ENCODE measurements at regions not wholly inside any gene's neighbourhood (a gene's known extent, or its start where the extent isn't known, plus 50 kb on each side); places are given as distances from the start of the nearest gene placed in this dataset.

DNA sequence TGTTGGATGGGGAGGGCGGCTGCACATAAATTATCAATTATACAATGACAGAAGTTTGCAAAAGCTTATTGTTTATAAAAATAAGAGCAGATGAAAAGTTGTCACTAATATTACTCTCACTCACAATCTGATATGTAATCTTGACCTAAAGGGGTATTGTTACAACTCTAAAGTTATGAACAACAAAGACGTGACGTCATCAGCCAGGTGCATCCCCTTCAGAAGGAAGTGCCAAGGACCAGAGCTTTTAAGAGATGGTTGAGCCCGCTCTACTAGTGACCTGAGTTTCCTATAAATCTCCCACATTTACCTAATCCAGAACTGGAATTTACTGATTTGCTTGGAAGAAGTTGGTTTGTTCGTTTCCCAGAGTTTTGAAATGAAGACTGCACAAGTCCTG lies 247.7 kb upstream of the MGMT start:
- Histone ChIP-seq H3K9me3 (replicated peaks; ENCODE audit: control insufficient read depth, insufficient read depth, low read depth, low read length) (no peaks in the 10 kb centered on the region), H3K27me3 (ENCODE audit: control insufficient read depth in 2 of 2, insufficient read depth in 2 of 2, low read length in 2 of 2) (no peaks in the 10 kb centered on the region), H4K20me1 (replicated peaks; ENCODE audit: control insufficient read depth, insufficient read depth, low read length) (no peaks in the 10 kb centered on the region), H3K4me2 (ENCODE audit: insufficient read depth, low read length) (no peak overlapping the region), H2AFZ (ENCODE audit: low read depth, low read length) (no peak overlapping the region), H3K27ac (ENCODE audit: extremely low read depth, low read depth, low read length) (no peak overlapping the region), H3K4me1 (replicated peaks in 1 of 2; ENCODE audit: control insufficient read depth in 2 of 2, insufficient read depth in 2 of 2, low read length in 2 of 2) (no peaks in the 10 kb centered on the region), H3K9ac (ENCODE audit: insufficient read depth in 1 of 2, low read depth in 2 of 2, low read length in 2 of 2) (no peak overlapping the region), H3K79me2 (ENCODE audit: control insufficient read depth, insufficient read depth, low read length) (no peaks in the 10 kb centered on the region), H3K9me1 (ENCODE audit: control insufficient read depth, insufficient read depth, low read length) (no peaks in the 10 kb centered on the region), H3K36me3 (ENCODE audit: control insufficient read depth, insufficient read depth, low read length) (no peaks in the 10 kb centered on the region), H3K4me3 (no peak overlapping the region)
- DNase-seq (ENCODE audit: extremely low read depth in 1 of 4, low spot score in 3 of 4): no peak
- FAIRE-seq: no peak
- BruUV-seq (replicated peaks): no TSS peak
- in situ Hi-C loops (cut with MboI): no loop called here
- no peak for ATAC-seq
- TF ChIP-seq, protein P1, sequence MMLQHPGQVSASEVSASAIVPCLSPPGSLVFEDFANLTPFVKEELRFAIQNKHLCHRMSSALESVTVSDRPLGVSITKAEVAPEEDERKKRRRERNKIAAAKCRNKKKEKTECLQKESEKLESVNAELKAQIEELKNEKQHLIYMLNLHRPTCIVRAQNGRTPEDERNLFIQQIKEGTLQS (IDR thresholded peaks at IDR 0.05): 0 out of 2 replicates have a peak, but pooled peaks have one; percentile 44
- TF ChIP-seq, protein P1 (CRISPR knock-in tag; conservative IDR thresholded peaks at IDR 0.05): no peak
- TF ChIP-seq, protein P2, sequence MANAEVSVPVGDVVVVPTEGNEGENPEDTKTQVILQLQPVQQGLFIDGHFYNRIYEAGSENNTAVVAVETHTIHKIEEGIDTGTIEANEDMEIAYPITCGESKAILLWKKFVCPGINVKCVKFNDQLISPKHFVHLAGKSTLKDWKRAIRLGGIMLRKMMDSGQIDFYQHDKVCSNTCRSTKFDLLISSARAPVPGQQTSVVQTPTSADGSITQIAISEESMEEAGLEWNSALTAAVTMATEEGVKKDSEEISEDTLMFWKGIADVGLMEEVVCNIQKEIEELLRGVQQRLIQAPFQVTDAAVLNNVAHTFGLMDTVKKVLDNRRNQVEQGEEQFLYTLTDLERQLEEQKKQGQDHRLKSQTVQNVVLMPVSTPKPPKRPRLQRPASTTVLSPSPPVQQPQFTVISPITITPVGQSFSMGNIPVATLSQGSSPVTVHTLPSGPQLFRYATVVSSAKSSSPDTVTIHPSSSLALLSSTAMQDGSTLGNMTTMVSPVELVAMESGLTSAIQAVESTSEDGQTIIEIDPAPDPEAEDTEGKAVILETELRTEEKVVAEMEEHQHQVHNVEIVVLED (CRISPR knock-in tag; IDR thresholded peaks at IDR 0.05): no peak
- TF ChIP-seq ATF1 (CRISPR knock-in tag; IDR thresholded peaks at IDR 0.05): no peak
- TF ChIP-seq ATF1 (tag; IDR thresholded peaks at IDR 0.05): peak; percentile 25; the same call in 1 of the 2 replicates
- ChIA-PET CTCF (ENCODE audit: low intra/inter-chr PET ratio) (no interaction called here), POLR2A (no interaction called here)
- WGBS (ENCODE audit: insufficient coverage, low coverage, missing lambda C conversion rate): 0% methylated on average over 5 of the region's 5 CpGs
- intact Hi-C loops (cut with micrococcal nuclease): no loop called here

All from K562 (cell line).